GM12873 (cell line): ENCODE measurements at regions not wholly inside any gene's neighbourhood (a gene's known extent, or its start where the extent isn't known, plus 50 kb on each side); places are given as distances from the start of the nearest gene placed in this dataset.

ENCODE experiments used
- CTCF ChIP-seq: IDR thresholded peaks from 2 replicates; pipeline ENCODE4 v1.5.1; 2012; ENCODE audit warnings: low read depth, mild to moderate bottlenecking, moderate library complexity, low read length, control low read depth; ENCODE audit not compliant: insufficient read depth; ENCODE audit errors: missing control alignments

- TF ChIP-seq CTCF = no peak
Observed at GRCh38 chrX:3230496-3230895, 116.0 kb downstream of the MXRA5 start.

GRCh38 chrX:3227526-3227925 is 118.9 kb downstream of the MXRA5 start:
- TF ChIP-seq CTCF = no peak

- TF ChIP-seq CTCF = no peak
Observed at GRCh38 chrX:3226087-3226486, 120.4 kb downstream of the MXRA5 start.

- no peak for TF ChIP-seq CTCF
Observed at GRCh38 chrX:3221643-3222042, 124.8 kb downstream of the MXRA5 start.

- no peak for TF ChIP-seq CTCF
Observed at GRCh38 chrX:3219667-3220066, 126.8 kb downstream of the MXRA5 start.

- TF ChIP-seq CTCF = no peak
Observed at GRCh38 chrX:3219231-3219630, 127.2 kb downstream of the MXRA5 start.

- TF ChIP-seq CTCF = no peak
Observed at GRCh38 chrX:3218442-3218841, 128.0 kb downstream of the MXRA5 start.
